PFSK-1 (cell line): ENCODE measurements at regions not wholly inside any gene's neighbourhood (a gene's known extent, or its start where the extent isn't known, plus 50 kb on each side); places are given as distances from the start of the nearest gene placed in this dataset.

Experiments
- FOXP2 ChIP-seq: optimal IDR thresholded peaks from 2 replicates; pipeline ENCODE3; 2011; ENCODE audit warnings: borderline replicate concordance, control low read depth, inconsistent platforms; ENCODE audit not compliant: insufficient read depth; ENCODE audit errors: extremely low read length, extremely low read depth
- POLR2AphosphoS5 ChIP-seq: IDR thresholded peaks from 2 replicates; pipeline ENCODE4 v1.6.1; 2012; ENCODE audit warnings: low read depth, mild to moderate bottlenecking, control low read depth, low read length, moderate library complexity
- REST ChIP-seq, 2 experiments: IDR thresholded peaks; 2 replicates each; pipeline versions ENCODE4 v1.6.1 to v1.8.0; 2011 to 2012; ENCODE audit warnings: low read depth in 2 of 2, low read length in 2 of 2, control low read depth in 1 of 2, inconsistent platforms in 1 of 2, mild to moderate bottlenecking in 1 of 2, moderate library complexity in 1 of 2; ENCODE audit not compliant: insufficient read depth in 1 of 2
- SIN3A ChIP-seq: IDR thresholded peaks from 2 replicates; pipeline ENCODE4 v1.6.1; 2012; ENCODE audit warnings: mild to moderate bottlenecking, low read length, moderate library complexity, borderline replicate concordance; ENCODE audit not compliant: insufficient read depth
- TAF1 ChIP-seq: IDR thresholded peaks from 2 replicates; pipeline ENCODE4 v1.6.1; 2012; ENCODE audit warnings: low read length, control low read depth, borderline replicate concordance; ENCODE audit not compliant: insufficient read depth

DNA sequence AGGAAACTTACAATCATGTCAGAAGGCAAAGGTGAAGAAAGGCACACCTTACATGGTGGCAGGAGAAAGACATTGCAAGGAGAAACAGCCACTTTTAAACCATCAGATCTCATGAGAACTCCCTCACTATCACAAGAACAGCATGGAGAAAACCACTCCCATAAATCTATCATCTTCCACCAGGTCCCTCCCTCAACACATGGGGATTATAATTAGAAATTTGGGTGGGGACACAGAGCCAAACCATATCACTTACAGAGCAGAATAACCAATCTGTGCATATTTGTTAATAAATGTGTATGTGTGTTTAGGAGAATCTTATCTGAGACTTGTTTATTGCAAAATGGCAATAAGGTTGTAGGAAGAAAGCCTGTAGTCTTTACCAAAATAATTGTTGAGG lies 205.2 kb upstream of the ANO3 start:
- TF ChIP-seq POLR2AphosphoS5 (no peak), REST (IDR thresholded peaks at IDR 0.05; ENCODE audit: insufficient read depth in 1 of 2, low read depth in 2 of 2, low read length in 2 of 2) (no peak), TAF1 (no peak), FOXP2 (no peak), SIN3A (no peak)
